WI38 (cell line): ENCODE measurements at regions not wholly inside any gene's neighbourhood (a gene's known extent, or its start where the extent isn't known, plus 50 kb on each side); places are given as distances from the start of the nearest gene placed in this dataset.

Experiments
- H3K4me3 ChIP-seq: 2 replicates; pipeline ENCODE4 v1.5.1; 2011; ENCODE audit warnings: low read depth, mild to moderate bottlenecking, control low read depth, low read length
- TF ChIP-seq, protein P1 (sequence below): IDR thresholded peaks from 2 replicates; pipeline ENCODE4 v1.5.1; 2012; ENCODE audit warnings: low read depth, mild to moderate bottlenecking, control low read depth, low read length

- no peak overlapping the region for H3K4me3 ChIP-seq
- TF ChIP-seq, protein P1, sequence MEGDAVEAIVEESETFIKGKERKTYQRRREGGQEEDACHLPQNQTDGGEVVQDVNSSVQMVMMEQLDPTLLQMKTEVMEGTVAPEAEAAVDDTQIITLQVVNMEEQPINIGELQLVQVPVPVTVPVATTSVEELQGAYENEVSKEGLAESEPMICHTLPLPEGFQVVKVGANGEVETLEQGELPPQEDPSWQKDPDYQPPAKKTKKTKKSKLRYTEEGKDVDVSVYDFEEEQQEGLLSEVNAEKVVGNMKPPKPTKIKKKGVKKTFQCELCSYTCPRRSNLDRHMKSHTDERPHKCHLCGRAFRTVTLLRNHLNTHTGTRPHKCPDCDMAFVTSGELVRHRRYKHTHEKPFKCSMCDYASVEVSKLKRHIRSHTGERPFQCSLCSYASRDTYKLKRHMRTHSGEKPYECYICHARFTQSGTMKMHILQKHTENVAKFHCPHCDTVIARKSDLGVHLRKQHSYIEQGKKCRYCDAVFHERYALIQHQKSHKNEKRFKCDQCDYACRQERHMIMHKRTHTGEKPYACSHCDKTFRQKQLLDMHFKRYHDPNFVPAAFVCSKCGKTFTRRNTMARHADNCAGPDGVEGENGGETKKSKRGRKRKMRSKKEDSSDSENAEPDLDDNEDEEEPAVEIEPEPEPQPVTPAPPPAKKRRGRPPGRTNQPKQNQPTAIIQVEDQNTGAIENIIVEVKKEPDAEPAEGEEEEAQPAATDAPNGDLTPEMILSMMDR: no peak
These were observed 265.5 kb downstream of the NDUFS4 start for GRCh38 chr5:53825926-53826325.

GRCh38 chr5:53826504-53826903, 266.1 kb downstream of the NDUFS4 start:
- H3K4me3 ChIP-seq: no peak overlapping the region
- TF ChIP-seq, protein P1: no peak

DNA sequence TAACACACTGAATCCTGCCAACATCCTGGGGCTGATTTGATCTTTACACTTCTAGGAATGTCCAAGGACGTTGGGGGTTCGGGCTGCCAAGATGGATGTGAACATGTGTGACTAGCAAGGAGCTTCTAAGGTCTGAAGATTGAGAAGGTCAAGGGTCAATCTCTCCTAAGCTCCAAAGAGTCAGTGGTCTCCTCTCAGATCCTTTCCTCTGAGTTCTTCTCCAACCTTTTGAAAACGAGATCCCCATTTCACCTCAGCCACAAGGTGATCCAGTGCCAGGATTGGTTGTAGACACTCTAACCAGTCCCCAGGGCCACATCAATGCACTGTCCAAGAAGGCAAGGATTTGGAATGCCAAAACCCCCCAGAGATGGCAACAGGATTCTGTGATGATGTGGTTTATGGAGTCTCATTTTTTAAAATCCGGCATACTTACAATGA, 266.8 kb downstream of the NDUFS4 start:
- no peak overlapping the region for H3K4me3 ChIP-seq
- TF ChIP-seq, protein P1: no peak

DNA sequence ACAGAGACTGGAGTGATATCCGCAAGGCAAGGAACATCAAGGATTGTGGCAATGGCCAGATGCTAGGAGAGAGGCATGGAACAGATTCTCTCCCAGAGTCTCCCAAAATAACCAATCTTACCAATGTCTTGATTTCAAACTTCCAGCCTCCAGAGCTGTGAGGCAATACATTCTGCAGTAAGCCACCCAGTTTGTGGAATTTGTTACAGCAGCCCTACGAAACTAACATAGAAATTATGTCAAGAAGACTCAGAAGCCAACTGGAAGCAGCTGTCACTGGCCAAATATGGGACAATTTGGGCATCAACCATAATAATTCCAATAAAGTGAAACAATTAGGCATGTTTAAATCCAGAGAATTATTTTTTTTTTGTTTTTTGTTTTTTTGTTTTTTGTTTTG, 271.1 kb downstream of the NDUFS4 start:
- H3K4me3 ChIP-seq: no peak overlapping the region
- TF ChIP-seq, protein P1: no peak
